ENCODE measurements at regions not wholly inside any gene's neighbourhood (a gene's known extent, or its start where the extent isn't known, plus 50 kb on each side); places are given as distances from the start of the nearest gene placed in this dataset.

- no peaks in the 10 kb centered on the region for H4K20me1 ChIP-seq (ENCODE audit: insufficient read depth)
- intact Hi-C loops (cut with micrococcal nuclease) = no loop called here
- ATAC-seq (no peak), DNase-seq (ENCODE audit: low read depth, low spot score) (no peak)
- H3K4me3 ChIP-seq (replicated peaks in 1 of 2; ENCODE audit: low read depth in 1 of 2, low read length in 2 of 2) = no peak overlapping the region
- no peak for TF ChIP-seq CBX3 (IDR thresholded peaks at IDR 0.05; ENCODE audit: low read depth)
- TF ChIP-seq ZBTB33 (IDR thresholded peaks at IDR 0.05; ENCODE audit: extremely low read depth, insufficient replicate concordance, low read length) = no peak
- no peak for TF ChIP-seq RAD21 (IDR thresholded peaks at IDR 0.05; ENCODE audit: low read depth)
- TF ChIP-seq SRF (IDR thresholded peaks at IDR 0.05; ENCODE audit: low read depth) = no peak
- no peak for TF ChIP-seq ELF1 (IDR thresholded peaks at IDR 0.05; ENCODE audit: borderline replicate concordance, low read depth)
- no peak for TF ChIP-seq ATF3 (IDR thresholded peaks at IDR 0.05)
- no peak for TF ChIP-seq POLR2AphosphoS5 (IDR thresholded peaks at IDR 0.05; ENCODE audit: low read depth, low read length)
- TF ChIP-seq, protein P1, sequence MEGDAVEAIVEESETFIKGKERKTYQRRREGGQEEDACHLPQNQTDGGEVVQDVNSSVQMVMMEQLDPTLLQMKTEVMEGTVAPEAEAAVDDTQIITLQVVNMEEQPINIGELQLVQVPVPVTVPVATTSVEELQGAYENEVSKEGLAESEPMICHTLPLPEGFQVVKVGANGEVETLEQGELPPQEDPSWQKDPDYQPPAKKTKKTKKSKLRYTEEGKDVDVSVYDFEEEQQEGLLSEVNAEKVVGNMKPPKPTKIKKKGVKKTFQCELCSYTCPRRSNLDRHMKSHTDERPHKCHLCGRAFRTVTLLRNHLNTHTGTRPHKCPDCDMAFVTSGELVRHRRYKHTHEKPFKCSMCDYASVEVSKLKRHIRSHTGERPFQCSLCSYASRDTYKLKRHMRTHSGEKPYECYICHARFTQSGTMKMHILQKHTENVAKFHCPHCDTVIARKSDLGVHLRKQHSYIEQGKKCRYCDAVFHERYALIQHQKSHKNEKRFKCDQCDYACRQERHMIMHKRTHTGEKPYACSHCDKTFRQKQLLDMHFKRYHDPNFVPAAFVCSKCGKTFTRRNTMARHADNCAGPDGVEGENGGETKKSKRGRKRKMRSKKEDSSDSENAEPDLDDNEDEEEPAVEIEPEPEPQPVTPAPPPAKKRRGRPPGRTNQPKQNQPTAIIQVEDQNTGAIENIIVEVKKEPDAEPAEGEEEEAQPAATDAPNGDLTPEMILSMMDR (IDR thresholded peaks at IDR 0.05 in 2 of 3, conservative IDR thresholded peaks at IDR 0.05 in 1 of 3; ENCODE audit: borderline replicate concordance in 1 of 3, insufficient read depth in 1 of 3, low read depth in 2 of 3, low read length in 2 of 3) = no peak
- no peak for TF ChIP-seq SP1 (IDR thresholded peaks at IDR 0.05; ENCODE audit: low read depth)
- TF ChIP-seq EZH2 (IDR thresholded peaks at IDR 0.05) = no peak
- no peak for TF ChIP-seq EZH2phosphoT487 (IDR thresholded peaks at IDR 0.05; ENCODE audit: borderline replicate concordance)
- no peak for TF ChIP-seq ZFX (IDR thresholded peaks at IDR 0.05)
- TF ChIP-seq ZNF274 (IDR thresholded peaks at IDR 0.05; ENCODE audit: low read depth, low read length) = no peak
- TF ChIP-seq REST (IDR thresholded peaks at IDR 0.05; ENCODE audit: low read depth) = no peak
- TF ChIP-seq SIN3A (IDR thresholded peaks at IDR 0.05; ENCODE audit: low read depth) = no peak
- no peak for TF ChIP-seq EGR1 (IDR thresholded peaks at IDR 0.05; ENCODE audit: low read depth)
- no peak for TF ChIP-seq CEBPB (IDR thresholded peaks at IDR 0.05; ENCODE audit: low read depth)
- TF ChIP-seq YY1 (IDR thresholded peaks at IDR 0.05; ENCODE audit: extremely low read depth, insufficient replicate concordance, low read depth, low read length) = no peak
- RAD21 ChIA-PET (ENCODE audit: low non-redundant PET in 1 of 2, low total read pairs in 2 of 2, uncharacterized antibody in 2 of 2, unreplicated experiment in 2 of 2) = no interaction called here
- no peaks in the 10 kb centered on the region for H3K9me3 ChIP-seq (ENCODE audit: control insufficient read depth in 1 of 2, insufficient read depth in 1 of 2, low read depth in 1 of 2, low read length in 2 of 2)
- no peaks in the 10 kb centered on the region for H3K27me3 ChIP-seq (ENCODE audit: insufficient read depth, low read length)
- H3K79me2 ChIP-seq (ENCODE audit: insufficient read depth, low read length) = peaks cover 14% of the 10 kb centered on the region; the same call in 1 of the 2 replicates
- no TSS peak for BruUV-seq (replicated peaks)
- H3K4me1 ChIP-seq (ENCODE audit: control insufficient read depth in 1 of 2, insufficient read depth in 2 of 2, low read length in 2 of 2) = peaks cover 0 to 5% of the 10 kb centered on the region in 2 experiments; a peak in 1 of 4 replicates
- POLR2A ChIA-PET = interaction anchor here (1.7 kb wide), 1 partner anchor 8 kb away, joined by 3 read pairs; no protein-coding TSS in a partner anchor
- no peak overlapping the region for H3K27ac ChIP-seq (ENCODE audit: low read depth, low read length)
- no peak overlapping the region for H3K4me2 ChIP-seq (ENCODE audit: low read length)
- no peak overlapping the region for H3K9ac ChIP-seq (ENCODE audit: low read length)
- H2AFZ ChIP-seq (ENCODE audit: low read depth, low read length, poor library complexity, severe bottlenecking) = no peak overlapping the region
- H3K36me3 ChIP-seq (ENCODE audit: control insufficient read depth in 1 of 2, insufficient read depth in 2 of 2, low read length in 2 of 2) = no peaks in the 10 kb centered on the region
- no peaks in the 10 kb centered on the region for H3K9me2 ChIP-seq (ENCODE audit: insufficient read depth)
- CTCF ChIA-PET = no interaction called here
Observed at GRCh38 chr3:159795681-159796175, 192.9 kb upstream of the IL12A start.

Measured in HCT116 (cell line).